PC-3 (cell line): ENCODE measurements at regions not wholly inside any gene's neighbourhood (a gene's known extent, or its start where the extent isn't known, plus 50 kb on each side); places are given as distances from the start of the nearest gene placed in this dataset.

ENCODE experiments used
- ATAC-seq: fragments of 200-7000 bp; cut with Tn5 transposase; 2 replicates; pipeline ENCODE4 v1.9.1; 2020; ENCODE audit warnings: mild to moderate bottlenecking, moderate library complexity
- BruUV-seq: library from RNA; stranded (reverse); fragments of 400-500 nt; replicated peaks from 2 replicates; lab custom pipeline; 2021; lab: Mats Ljungman, UMichigan
- CTCF ChIA-PET: fragments of 300-600 bp; sonication (Branson Sonifier 250); formaldehyde crosslinking; loops from one replicate; lab custom pipeline; 2022; ENCODE audit warnings: antibody characterized with exemption; lab: Charles Lee
- POLR2A ChIA-PET: fragments of 300-600 bp; sonication (Branson Sonifier 250); formaldehyde crosslinking; loops from one replicate; lab custom pipeline; 2022; ENCODE audit warnings: antibody characterized with exemption; ENCODE audit not compliant: unreplicated experiment; lab: Charles Lee
- DNase-seq: peaks from one replicate; pipeline ENCODE4 v3.0.0-alpha.2; 2015
- H2AFZ ChIP-seq: fragments of 300-600 bp; sonication (generic); 2 replicates; pipeline ENCODE4 v1.6.0; 2016; ENCODE audit warnings: antibody characterized with exemption, low read length
- H3F3A ChIP-seq: fragments of 300-600 bp; sonication (generic); one replicate; pipeline ENCODE4 v1.6.0; 2017; ENCODE audit warnings: antibody characterized with exemption, low read length, control low read depth, mild to moderate bottlenecking; ENCODE audit not compliant: unreplicated experiment
- H3K27ac ChIP-seq: fragments of 300-600 bp; sonication (generic); 2 replicates; pipeline ENCODE4 v1.5.1; 2016; ENCODE audit warnings: mild to moderate bottlenecking, low read length
- H3K27me3 ChIP-seq: fragments of 300-600 bp; sonication (generic); 2 replicates; pipeline ENCODE4 v1.6.1; 2016; ENCODE audit warnings: low read length, mixed read lengths
- H3K36me3 ChIP-seq: fragments of 300-600 bp; sonication (generic); 2 replicates; pipeline ENCODE4 v1.6.1; 2016; ENCODE audit warnings: low read depth, mixed run types, low read length, mixed read lengths
- H3K4me1 ChIP-seq: fragments of 300-600 bp; sonication (generic); 2 replicates; pipeline ENCODE4 v1.5.1; 2016; ENCODE audit warnings: low read length; ENCODE audit not compliant: insufficient read depth
- H3K4me2 ChIP-seq: fragments of 300-600 bp; sonication (generic); 2 replicates; pipeline ENCODE4 v1.6.0; 2016; ENCODE audit warnings: low read length
- H3K4me3 ChIP-seq: fragments of 300-600 bp; sonication (generic); 2 replicates; pipeline ENCODE4 v1.5.1; 2016; ENCODE audit warnings: mild to moderate bottlenecking, low read length, mixed read lengths
- H3K79me2 ChIP-seq: fragments of 300-600 bp; sonication (generic); 2 replicates; pipeline ENCODE4 v1.6.1; 2017; ENCODE audit warnings: low read length, mixed read lengths
- H3K9ac ChIP-seq: fragments of 300-600 bp; sonication (generic); 2 replicates; pipeline ENCODE4 v1.6.0; 2016; ENCODE audit warnings: mild to moderate bottlenecking, low read length
- H3K9me2 ChIP-seq: fragments of 300-600 bp; sonication (generic); replicated peaks from 2 replicates; pipeline ENCODE4 v1.6.1; 2016; ENCODE audit warnings: mixed run types, low read length, mixed read lengths
- H3K9me3 ChIP-seq: fragments of 300-600 bp; sonication (generic); 2 replicates; pipeline ENCODE4 v1.6.1; 2016; ENCODE audit warnings: low read length, mixed read lengths
- H4K20me1 ChIP-seq: fragments of 300-600 bp; sonication (generic); 2 replicates; pipeline ENCODE4 v1.6.1; 2016; ENCODE audit warnings: low read length, mixed read lengths
- CTCF ChIP-seq: fragments of 300-600 bp; sonication (generic); conservative IDR thresholded peaks from 2 replicates; pipeline ENCODE4 v1.5.1; 2017; ENCODE audit warnings: antibody characterized with exemption, low read depth, mild to moderate bottlenecking, low read length
- EZH2 ChIP-seq: fragments of 300-600 bp; sonication (generic); IDR thresholded peaks from one replicate; pipeline ENCODE4 v1.6.1; 2017; ENCODE audit warnings: antibody characterized with exemption, mild to moderate bottlenecking, low read length; ENCODE audit not compliant: unreplicated experiment
- EZH2phosphoT487 ChIP-seq: fragments of 300-600 bp; sonication (generic); IDR thresholded peaks from 2 replicates; pipeline ENCODE4 v1.6.1; 2018; ENCODE audit warnings: mild to moderate bottlenecking, antibody characterized with exemption, low read length, borderline replicate concordance
- intact Hi-C: fragments of 100-400 bp; cut with micrococcal nuclease; formaldehyde crosslinking; loops from 2 replicates; pipeline ENCODE4 v1.9.0; 2023

GRCh38 chr5:159781626-159782157 lies 134.6 kb upstream of the ADRA1B start:
- H3K79me2 ChIP-seq, result no peaks in the 10 kb centered on the region
- peak; percentile 66 for DNase-seq
- H3K9me3 ChIP-seq, result no peaks in the 10 kb centered on the region
- H3K36me3 ChIP-seq, result no peaks in the 10 kb centered on the region
- POLR2A ChIA-PET, result no interaction called here
- H2AFZ ChIP-seq, result no peak overlapping the region
- no peak for TF ChIP-seq EZH2phosphoT487
- TF ChIP-seq EZH2, result no peak
- TF ChIP-seq CTCF, result no peak
- H3F3A ChIP-seq, result no peaks in the 10 kb centered on the region
- H3K4me1 ChIP-seq, result peaks cover 46% of the 10 kb centered on the region
- ATAC-seq, result 0 out of 2 replicates have a peak, but pooled peaks have one; percentile 26
- no peaks in the 10 kb centered on the region for H4K20me1 ChIP-seq
- CTCF ChIA-PET, result no interaction called here
- no peaks in the 10 kb centered on the region for H3K9me2 ChIP-seq
- no peaks in the 10 kb centered on the region for H3K27me3 ChIP-seq
- intact Hi-C loops, result no loop called here
- H3K27ac ChIP-seq, result no peak overlapping the region
- no peak overlapping the region for H3K4me2 ChIP-seq
- no peak overlapping the region for H3K9ac ChIP-seq
- no peak overlapping the region for H3K4me3 ChIP-seq
- BruUV-seq, result no TSS peak

GRCh38 chr5:159782197-159782994 lies 133.9 kb upstream of the ADRA1B start:
- H3K4me2 ChIP-seq, result no peak overlapping the region
- TF ChIP-seq CTCF (no peak), EZH2phosphoT487 (no peak)
- POLR2A ChIA-PET, result no interaction called here

GRCh38 chr5:159782995-159783300 lies 133.3 kb upstream of the ADRA1B start:
- Histone ChIP-seq H3K27me3 (no peaks in the 10 kb centered on the region), H3K9me2 (no peaks in the 10 kb centered on the region), H3K36me3 (no peaks in the 10 kb centered on the region), H3K4me1 (peaks cover 39% of the 10 kb centered on the region), H2AFZ (no peak overlapping the region), H3K4me2 (no peak overlapping the region), H3K4me3 (no peak overlapping the region), H3K9ac (no peak overlapping the region), H3K79me2 (no peaks in the 10 kb centered on the region), H4K20me1 (no peaks in the 10 kb centered on the region), H3K9me3 (no peaks in the 10 kb centered on the region), H3F3A (no peaks in the 10 kb centered on the region), H3K27ac (no peak overlapping the region)
- CTCF ChIA-PET, result no interaction called here
- ATAC-seq, result no peak
- TF ChIP-seq CTCF (no peak), EZH2 (no peak), EZH2phosphoT487 (no peak)
- no peak for DNase-seq
- intact Hi-C loops, result no loop called here
- BruUV-seq, result no TSS peak
- POLR2A ChIA-PET, result no interaction called here

More at GRCh38 chr5:159782197-159782994, 133.9 kb upstream of the ADRA1B start:
- Histone ChIP-seq H3K27me3 (no peaks in the 10 kb centered on the region), H4K20me1 (no peaks in the 10 kb centered on the region), H2AFZ (no peak overlapping the region), H3K4me3 (no peak overlapping the region), H3F3A (no peaks in the 10 kb centered on the region), H3K79me2 (no peaks in the 10 kb centered on the region), H3K9me2 (no peaks in the 10 kb centered on the region), H3K9me3 (no peaks in the 10 kb centered on the region), H3K27ac (no peak overlapping the region), H3K4me1 (peaks cover 42% of the 10 kb centered on the region), H3K36me3 (no peaks in the 10 kb centered on the region), H3K9ac (no peak overlapping the region)
- intact Hi-C loops, result no loop called here
- BruUV-seq, result no TSS peak
- ATAC-seq (no peak), DNase-seq (no peak)
- CTCF ChIA-PET, result no interaction called here
